ENCODE measurements at regions not wholly inside any gene's neighbourhood (a gene's known extent, or its start where the extent isn't known, plus 50 kb on each side); places are given as distances from the start of the nearest gene placed in this dataset.

GRCh38 chr5:155106221-155106620 lies 92.7 kb downstream of the KIF4B start:
- TF ChIP-seq CTCF (IDR thresholded peaks at IDR 0.05) (no peak), POLR2A (IDR thresholded peaks at IDR 0.05) (no peak), POLR2AphosphoS5 (IDR thresholded peaks at IDR 0.05) (no peak)
- H3K4me3 ChIP-seq: no peak overlapping the region
- no peaks in the 10 kb centered on the region for H3K9me3 ChIP-seq
- H3K27ac ChIP-seq: no peak overlapping the region
- H3K4me1 ChIP-seq: no peaks in the 10 kb centered on the region
- DNase-seq (ENCODE audit: low spot score in 2 of 2): no peak
- no peaks in the 10 kb centered on the region for H3K27me3 ChIP-seq
- intact Hi-C loops (cut with DNase I; ENCODE audit: low total_unique reads): no loop called here
- no peaks in the 10 kb centered on the region for H3K36me3 ChIP-seq

GRCh38 chr5:155113888-155114287 lies 100.3 kb downstream of the KIF4B start:
- no peak for DNase-seq (ENCODE audit: low spot score in 2 of 2)
- Histone ChIP-seq H3K4me1 (no peaks in the 10 kb centered on the region), H3K27me3 (no peaks in the 10 kb centered on the region), H3K36me3 (no peaks in the 10 kb centered on the region), H3K4me3 (no peak overlapping the region), H3K9me3 (no peaks in the 10 kb centered on the region), H3K27ac (no peak overlapping the region)
- intact Hi-C loops (cut with DNase I; ENCODE audit: low total_unique reads): no loop called here
- TF ChIP-seq POLR2AphosphoS5 (IDR thresholded peaks at IDR 0.05): no peak
- TF ChIP-seq POLR2A (IDR thresholded peaks at IDR 0.05): no peak
- TF ChIP-seq CTCF (IDR thresholded peaks at IDR 0.05): no peak

GRCh38 chr5:155114655-155115054 lies 101.1 kb downstream of the KIF4B start:
- DNase-seq (ENCODE audit: low spot score in 2 of 2): no peak
- H3K4me1 ChIP-seq: no peaks in the 10 kb centered on the region
- H3K9me3 ChIP-seq: no peaks in the 10 kb centered on the region
- no peaks in the 10 kb centered on the region for H3K36me3 ChIP-seq
- intact Hi-C loops (cut with DNase I; ENCODE audit: low total_unique reads): no loop called here
- no peak overlapping the region for H3K27ac ChIP-seq
- TF ChIP-seq POLR2A (IDR thresholded peaks at IDR 0.05) (no peak), CTCF (IDR thresholded peaks at IDR 0.05) (no peak), POLR2AphosphoS5 (IDR thresholded peaks at IDR 0.05) (no peak)
- no peaks in the 10 kb centered on the region for H3K27me3 ChIP-seq
- no peak overlapping the region for H3K4me3 ChIP-seq

- no peaks in the 10 kb centered on the region for H3K4me1 ChIP-seq
- DNase-seq (ENCODE audit: low spot score in 2 of 2): no peak
- no peak for TF ChIP-seq POLR2AphosphoS5 (IDR thresholded peaks at IDR 0.05)
- TF ChIP-seq POLR2A (IDR thresholded peaks at IDR 0.05): no peak
- TF ChIP-seq CTCF (IDR thresholded peaks at IDR 0.05): no peak
- H3K9me3 ChIP-seq: no peaks in the 10 kb centered on the region
- H3K36me3 ChIP-seq: no peaks in the 10 kb centered on the region
- no peak overlapping the region for H3K4me3 ChIP-seq
- intact Hi-C loops (cut with DNase I; ENCODE audit: low total_unique reads): no loop called here
- H3K27ac ChIP-seq: no peak overlapping the region
- no peaks in the 10 kb centered on the region for H3K27me3 ChIP-seq
Observed at GRCh38 chr5:155116456-155117251, 103.1 kb downstream of the KIF4B start.

GRCh38 chr5:155125551-155126095 lies 112.1 kb downstream of the KIF4B start:
- Histone ChIP-seq H3K9me3 (no peaks in the 10 kb centered on the region), H3K27ac (no peak overlapping the region), H3K36me3 (no peaks in the 10 kb centered on the region), H3K4me3 (no peak overlapping the region), H3K4me1 (no peaks in the 10 kb centered on the region), H3K27me3 (no peaks in the 10 kb centered on the region)
- DNase-seq (ENCODE audit: low spot score in 2 of 2): no peak
- intact Hi-C loops (cut with DNase I; ENCODE audit: low total_unique reads): loop anchor here (1.0 kb wide), 1 partner anchor 32 kb away; no protein-coding TSS in a partner anchor
- TF ChIP-seq CTCF (IDR thresholded peaks at IDR 0.05) (no peak), POLR2A (IDR thresholded peaks at IDR 0.05) (no peak), POLR2AphosphoS5 (IDR thresholded peaks at IDR 0.05) (no peak)
